Panc1 (cell line): ENCODE measurements at regions not wholly inside any gene's neighbourhood (a gene's known extent, or its start where the extent isn't known, plus 50 kb on each side); places are given as distances from the start of the nearest gene placed in this dataset.
"Not testable (repeated sequence)": the region's sequence is repeated elsewhere in the genome, so short reads cannot be mapped to it uniquely, and the experiment has no call there.

Experiments
- ATAC-seq: fragments of 200-7000 bp; cut with Tn5 transposase; 2 replicates; pipeline ENCODE4 v1.9.1; 2020; ENCODE audit warnings: mild to moderate bottlenecking, moderate library complexity
- BruUV-seq: library from RNA; stranded (reverse); fragments of 400-500 nt; replicated peaks from 2 replicates; lab custom pipeline; 2021; lab: Mats Ljungman, UMichigan
- CTCF ChIA-PET: fragments of 300-600 bp; sonication (Branson Sonifier 250); formaldehyde crosslinking; loops from one replicate; lab custom pipeline; 2022; ENCODE audit warnings: antibody characterized with exemption; lab: Charles Lee
- POLR2A ChIA-PET: fragments of 300-600 bp; sonication (Branson Sonifier 250); formaldehyde crosslinking; loops from one replicate; lab custom pipeline; 2022; ENCODE audit warnings: antibody characterized with exemption; lab: Charles Lee
- DNase-seq: peaks from one replicate; pipeline ENCODE4 v3.0.0-alpha.2; 2010; ENCODE audit warnings: low read depth, low spot score
- H3K27ac ChIP-seq: 2 replicates; pipeline ENCODE4 v1.5.1; 2011; ENCODE audit warnings: mild to moderate bottlenecking, low read length, inconsistent platforms
- H3K27me3 ChIP-seq: fragments of 200-500 bp; sonication (Bioruptor generic); 2 replicates; pipeline ENCODE4 v1.6.0; 2014; ENCODE audit warnings: low read length, inconsistent platforms; ENCODE audit not compliant: control insufficient read depth, insufficient read depth
- H3K36me3 ChIP-seq: fragments of 200-500 bp; sonication (Bioruptor generic); 2 replicates; pipeline ENCODE4 v1.5.1; 2014; ENCODE audit warnings: inconsistent platforms, mild to moderate bottlenecking, low read length, moderate library complexity; ENCODE audit not compliant: control insufficient read depth, insufficient read depth
- H3K4me1 ChIP-seq: 2 replicates; pipeline ENCODE4 v1.5.1; 2011; ENCODE audit warnings: inconsistent platforms, mild to moderate bottlenecking, low read length, moderate library complexity; ENCODE audit not compliant: control insufficient read depth, insufficient read depth
- H3K4me3 ChIP-seq, 2 experiments: 2 replicates each; pipeline ENCODE4 v1.5.1; 2011 to 2012; ENCODE audit warnings: low read depth in 2 of 2, low read length in 2 of 2, mild to moderate bottlenecking in 2 of 2, inconsistent platforms in 1 of 2, moderate library complexity in 1 of 2
- H3K9me3 ChIP-seq: fragments of 200-500 bp; sonication (Bioruptor generic); 2 replicates; pipeline ENCODE4 v1.5.1; 2014; ENCODE audit warnings: low read depth, mild to moderate bottlenecking, inconsistent platforms, low read length, moderate library complexity; ENCODE audit not compliant: control insufficient read depth, insufficient read depth
- CTCF ChIP-seq: fragments of 450-650 bp; IDR thresholded peaks from 2 replicates; pipeline ENCODE4 v1.5.1; 2017; ENCODE audit warnings: mild to moderate bottlenecking
- POLR2AphosphoS5 ChIP-seq: IDR thresholded peaks from 2 replicates; pipeline ENCODE4 v1.6.1; 2012; ENCODE audit warnings: mild to moderate bottlenecking, low read depth, low read length, moderate library complexity
- REST ChIP-seq, 2 experiments: IDR thresholded peaks; 2 replicates each; pipeline ENCODE4 v1.6.1; 2011 to 2012; ENCODE audit warnings: low read depth in 2 of 2, control low read depth in 1 of 2, low read length in 1 of 2, mild to moderate bottlenecking in 1 of 2, moderate library complexity in 1 of 2; ENCODE audit not compliant: insufficient read depth in 1 of 2
- SIN3A ChIP-seq: IDR thresholded peaks from 2 replicates; pipeline ENCODE4 v1.6.1; 2012; ENCODE audit warnings: low read depth, mild to moderate bottlenecking, low read length, moderate library complexity, borderline replicate concordance; ENCODE audit not compliant: insufficient read depth
- TCF7L2 ChIP-seq: IDR thresholded peaks from 2 replicates; pipeline ENCODE4 v1.6.1; 2011; ENCODE audit warnings: mild to moderate bottlenecking, low read depth, low read length, inconsistent platforms
- in situ Hi-C: cut with HindIII; loops from 2 replicates; pipeline ENCODE4 v1.10.0; 2016; ENCODE audit warnings: low sequenced_read_pairs, low pct_unique_long_range_greater_than_20kb
- intact Hi-C: fragments of 100-400 bp; cut with micrococcal nuclease; formaldehyde crosslinking; loops from one replicate; pipeline ENCODE4 v1.10.0; 2022; ENCODE audit not compliant: unreplicated experiment

GRCh38 chr5:119751734-119752094 is 122.4 kb downstream of the FAM170A start:
- no peaks in the 10 kb centered on the region for H3K4me1 ChIP-seq
- H3K27me3 ChIP-seq, result no peaks in the 10 kb centered on the region
- ChIA-PET CTCF (no interaction called here), POLR2A (no interaction called here)
- in situ Hi-C loops, result no loop called here
- H3K4me3 ChIP-seq, result no peak overlapping the region
- DNase-seq (no peak), ATAC-seq (no peak)
- no peaks in the 10 kb centered on the region for H3K9me3 ChIP-seq
- H3K27ac ChIP-seq, result no peak overlapping the region
- BruUV-seq, result no TSS peak
- intact Hi-C loops, result no loop called here
- H3K36me3 ChIP-seq, result no peaks in the 10 kb centered on the region
- TF ChIP-seq REST (IDR thresholded peaks at IDR 0.05; ENCODE audit: insufficient read depth in 1 of 2, low read depth in 2 of 2, low read length in 1 of 2) (no peak), CTCF (no peak), TCF7L2 (no peak), SIN3A (no peak), POLR2AphosphoS5 (no peak)

GRCh38 chr5:119752921-119753886 is 123.8 kb downstream of the FAM170A start:
- TF ChIP-seq SIN3A (no peak), REST (IDR thresholded peaks at IDR 0.05; ENCODE audit: insufficient read depth in 1 of 2, low read depth in 2 of 2, low read length in 1 of 2) (no peak), POLR2AphosphoS5 (no peak), CTCF (no peak), TCF7L2 (no peak)
- DNase-seq (no peak), ATAC-seq (no peak)
- no TSS peak for BruUV-seq
- H3K36me3 ChIP-seq, result no peaks in the 10 kb centered on the region
- intact Hi-C loops (no loop called here), in situ Hi-C loops (no loop called here)
- no peaks in the 10 kb centered on the region for H3K4me1 ChIP-seq
- POLR2A ChIA-PET, result no interaction called here
- H3K27ac ChIP-seq, result no peak overlapping the region
- CTCF ChIA-PET, result interaction anchor here (0.7 kb wide), 1 partner anchor 44 kb away, joined by 4 read pairs; no protein-coding TSS in a partner anchor
- H3K4me3 ChIP-seq, result no peak overlapping the region
- no peaks in the 10 kb centered on the region for H3K9me3 ChIP-seq
- no peaks in the 10 kb centered on the region for H3K27me3 ChIP-seq

GRCh38 chr5:119754825-119755224 is 125.5 kb downstream of the FAM170A start:
- intact Hi-C loops, ATAC-seq, CTCF ChIA-PET, H3K27ac ChIP-seq, H3K4me3 ChIP-seq, H3K9me3 ChIP-seq, H3K36me3 ChIP-seq, DNase-seq, in situ Hi-C loops, H3K27me3 ChIP-seq, H3K4me1 ChIP-seq, BruUV-seq: not testable (repeated sequence)
- POLR2A ChIA-PET, result interaction anchor here (0.7 kb wide), 1 partner anchor 352 kb away, joined by 3 read pairs; no protein-coding TSS in a partner anchor
